SK-N-SH treated with all-trans-retinoic acid at 6 μM for 48 hours (cell line): ENCODE measurements at regions not wholly inside any gene's neighbourhood (a gene's known extent, or its start where the extent isn't known, plus 50 kb on each side); places are given as distances from the start of the nearest gene placed in this dataset.

Experiments
- ARNTL ChIP-seq: fragments of 450-650 bp; formaldehyde crosslinking; IDR thresholded peaks from 2 replicates; pipeline ENCODE4 v1.5.0; 2020; ENCODE audit warnings: low read depth, mild to moderate bottlenecking, moderate library complexity, borderline replicate concordance
- BACH2 ChIP-seq: fragments of 250-450 bp; sonication (Bioruptor Pico); IDR thresholded peaks from 2 replicates; pipeline ENCODE4 v1.9.0; 2021; ENCODE audit warnings: mild to moderate bottlenecking, borderline replicate concordance
- CREB5 ChIP-seq: fragments of 250-450 bp; sonication (Bioruptor Pico); IDR thresholded peaks from 2 replicates; pipeline ENCODE4 v1.5.1; 2020; ENCODE audit warnings: low read depth, mild to moderate bottlenecking, moderate library complexity
- CSDC2 ChIP-seq: fragments of 250-450 bp; sonication (Bioruptor Pico); IDR thresholded peaks from 2 replicates; pipeline ENCODE4 v1.5.0; 2020; ENCODE audit warnings: mild to moderate bottlenecking, moderate library complexity
- CSRNP3 ChIP-seq: fragments of 250-450 bp; sonication (Bioruptor Pico); IDR thresholded peaks from 2 replicates; pipeline ENCODE4 v1.5.1; 2021; ENCODE audit warnings: mild to moderate bottlenecking, moderate library complexity
- GLIS3 ChIP-seq: fragments of 250-450 bp; sonication (Bioruptor Pico); IDR thresholded peaks from 2 replicates; pipeline ENCODE4 v1.5.0; 2020; ENCODE audit warnings: mild to moderate bottlenecking, moderate library complexity
- PATZ1 ChIP-seq: fragments of 250-450 bp; sonication (Bioruptor Pico); IDR thresholded peaks from 2 replicates; pipeline ENCODE4 v1.8.0; 2020; ENCODE audit warnings: mild to moderate bottlenecking, moderate library complexity, borderline replicate concordance
- SNAI2 ChIP-seq: fragments of 250-450 bp; sonication (Bioruptor Pico); IDR thresholded peaks from 2 replicates; pipeline ENCODE4 v1.5.0; 2020; ENCODE audit warnings: mild to moderate bottlenecking, moderate library complexity
- TOX ChIP-seq: fragments of 250-450 bp; sonication (Bioruptor Pico); IDR thresholded peaks from 2 replicates; pipeline ENCODE4 v1.8.0; 2021; ENCODE audit warnings: mild to moderate bottlenecking, moderate library complexity, borderline replicate concordance
- TSHZ2 ChIP-seq: fragments of 250-450 bp; sonication (Bioruptor Pico); IDR thresholded peaks from 2 replicates; pipeline ENCODE4 v1.5.0; 2020; ENCODE audit warnings: mild to moderate bottlenecking, moderate library complexity
- ZFP3 ChIP-seq: fragments of 250-450 bp; sonication (Bioruptor Pico); IDR thresholded peaks from 2 replicates; pipeline ENCODE4 v1.5.0; 2020; ENCODE audit warnings: mild to moderate bottlenecking, moderate library complexity
- ZNF565 ChIP-seq: fragments of 450-650 bp; formaldehyde crosslinking; conservative IDR thresholded peaks from 2 replicates; pipeline ENCODE4 v1.5.0; 2020; ENCODE audit warnings: low read depth, mild to moderate bottlenecking, moderate library complexity
- ZNF70 ChIP-seq: fragments of 450-650 bp; formaldehyde crosslinking; IDR thresholded peaks from 2 replicates; pipeline ENCODE4 v1.5.0; 2020; ENCODE audit warnings: mild to moderate bottlenecking, moderate library complexity
- TF ChIP-seq, protein P1 (sequence below): fragments of 250-450 bp; sonication (Bioruptor Pico); IDR thresholded peaks from 2 replicates; pipeline ENCODE4 v1.8.0; 2021; ENCODE audit warnings: low read depth, mild to moderate bottlenecking, moderate library complexity, borderline replicate concordance

DNA sequence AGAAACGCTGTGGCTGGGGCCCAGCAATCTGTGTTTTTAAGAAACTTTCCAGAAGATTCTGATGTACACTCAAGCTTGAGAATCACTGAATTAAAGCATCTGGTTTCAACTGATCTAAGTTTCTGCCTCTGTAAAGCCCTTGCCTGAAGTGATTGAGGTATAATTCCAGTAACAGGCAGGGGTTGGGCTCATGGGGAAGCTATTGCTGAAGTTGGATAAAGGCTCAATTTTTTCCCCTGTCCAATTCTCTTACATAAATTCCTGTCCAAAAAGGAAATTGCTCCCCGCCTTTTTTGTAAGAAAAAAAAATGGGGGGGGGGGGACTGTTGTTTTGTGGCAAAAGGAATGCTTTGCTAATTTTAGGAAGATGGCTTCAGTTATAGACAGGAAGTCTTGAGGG, 337.4 kb downstream of the NUAK1 start:
- TF ChIP-seq ZNF70 (no peak), TSHZ2 (CRISPR knock-in tag) (no peak), BACH2 (CRISPR knock-in tag) (no peak), ZNF565 (CRISPR knock-in tag) (no peak), PATZ1 (CRISPR knock-in tag) (no peak), GLIS3 (CRISPR knock-in tag) (no peak), SNAI2 (no peak), CSRNP3 (CRISPR knock-in tag) (no peak), CREB5 (CRISPR knock-in tag) (no peak), ZFP3 (no peak), TOX (no peak), CSDC2 (CRISPR knock-in tag) (no peak), ARNTL (CRISPR knock-in tag) (no peak)
- TF ChIP-seq, protein P1, sequence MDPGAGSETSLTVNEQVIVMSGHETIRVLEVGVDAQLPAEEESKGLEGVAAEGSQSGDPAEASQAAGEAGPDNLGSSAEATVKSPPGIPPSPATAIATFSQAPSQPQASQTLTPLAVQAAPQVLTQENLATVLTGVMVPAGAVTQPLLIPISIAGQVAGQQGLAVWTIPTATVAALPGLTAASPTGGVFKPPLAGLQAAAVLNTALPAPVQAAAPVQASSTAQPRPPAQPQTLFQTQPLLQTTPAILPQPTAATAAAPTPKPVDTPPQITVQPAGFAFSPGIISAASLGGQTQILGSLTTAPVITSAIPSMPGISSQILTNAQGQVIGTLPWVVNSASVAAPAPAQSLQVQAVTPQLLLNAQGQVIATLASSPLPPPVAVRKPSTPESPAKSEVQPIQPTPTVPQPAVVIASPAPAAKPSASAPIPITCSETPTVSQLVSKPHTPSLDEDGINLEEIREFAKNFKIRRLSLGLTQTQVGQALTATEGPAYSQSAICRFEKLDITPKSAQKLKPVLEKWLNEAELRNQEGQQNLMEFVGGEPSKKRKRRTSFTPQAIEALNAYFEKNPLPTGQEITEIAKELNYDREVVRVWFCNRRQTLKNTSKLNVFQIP (CRISPR knock-in tag), result no peak
